Esophagus (tissue), 2 donors: ENCODE measurements at regions not wholly inside any gene's neighbourhood (a gene's known extent, or its start where the extent isn't known, plus 50 kb on each side); places are given as distances from the start of the nearest gene placed in this dataset.

ENCODE experiments used
- H3K27ac ChIP-seq, 2 donors: one replicate each; pipeline ENCODE4 v1.5.1; 2013; ENCODE audit warnings: low read depth in 2 of 2, mild to moderate bottlenecking in 2 of 2, inconsistent platforms in 1 of 2, low read length in 1 of 2, moderate library complexity in 1 of 2
- H3K27me3 ChIP-seq, 2 donors: one replicate each; pipeline ENCODE4 v1.6.1; 2013; ENCODE audit warnings: low read length in 2 of 2, control low read depth in 1 of 2, mild to moderate bottlenecking in 1 of 2; ENCODE audit not compliant: insufficient read depth in 2 of 2, control insufficient read depth in 1 of 2
- H3K36me3 ChIP-seq, 2 donors: one replicate each; pipeline ENCODE4 v1.6.1; 2013; ENCODE audit warnings: low read length in 1 of 2; ENCODE audit not compliant: control insufficient read depth in 2 of 2, insufficient read depth in 2 of 2
- H3K4me1 ChIP-seq, 2 donors: one replicate each; pipeline ENCODE4 v1.6.1; 2013; ENCODE audit warnings: low read length in 1 of 2; ENCODE audit not compliant: control insufficient read depth in 2 of 2, insufficient read depth in 2 of 2
- H3K4me3 ChIP-seq, 2 donors: one replicate each; pipeline ENCODE4 v1.5.1; 2013; ENCODE audit warnings: low read length in 2 of 2, mild to moderate bottlenecking in 2 of 2, low read depth in 1 of 2, moderate library complexity in 1 of 2
- H3K9me3 ChIP-seq, 2 donors: one replicate each; pipeline ENCODE4 v1.6.1; 2013; ENCODE audit warnings: mild to moderate bottlenecking in 2 of 2, low read depth in 1 of 2, low read length in 1 of 2, moderate library complexity in 1 of 2; ENCODE audit not compliant: control insufficient read depth in 2 of 2, insufficient read depth in 1 of 2
- WGBS, 2 donors: extraction: QIAGEN DNeasy Blood & Tissue Kit; methylation state at CpG; one replicate each; pipeline ENCODE4 v1.1.7; 2013; 5-methylcytosine and 5-hydroxymethylcytosine counted together
- donor health status: healthy with polysubstance abuse.
- donor health status: Bipolar disorder and iron deficiency.

DNA sequence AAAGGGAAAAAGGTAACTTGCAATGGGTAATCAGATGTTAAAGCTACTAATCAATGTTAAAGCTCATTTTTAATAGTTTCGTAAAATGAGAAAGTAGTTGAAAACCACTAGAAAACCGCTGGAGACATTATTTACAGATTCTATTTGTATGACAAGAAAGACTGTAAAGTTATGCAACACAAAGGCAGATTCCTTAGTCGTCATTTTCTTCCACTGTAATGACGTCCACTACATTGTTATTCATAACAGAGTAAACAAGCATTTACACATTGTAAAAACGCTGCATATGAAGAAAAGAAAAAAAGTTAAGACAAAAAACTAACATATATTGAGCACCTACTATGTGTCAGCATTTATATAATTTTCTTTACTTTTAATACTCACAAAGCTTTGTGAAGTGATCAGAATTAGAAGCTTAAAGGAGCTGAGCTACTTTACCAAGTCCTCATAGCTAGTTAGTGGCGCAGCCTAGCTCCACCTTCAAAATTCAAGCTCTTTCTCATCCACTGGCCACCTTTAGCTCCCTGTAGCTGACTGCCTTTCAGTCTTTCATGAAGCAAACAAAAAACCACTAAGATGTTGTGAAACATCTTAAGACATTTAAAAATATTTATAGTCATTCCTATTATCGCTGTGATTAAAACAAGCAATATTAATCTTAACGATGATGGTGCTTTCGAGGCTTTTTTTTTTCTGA lies 100.1 kb upstream of the CDIN1 start:
- no peaks in the 10 kb centered on the region for H3K4me1 ChIP-seq
- WGBS, 2 donors, result 66 to 70% methylated on average over 9 of the region's 9 CpGs
- H3K9me3 ChIP-seq, result no peaks in the 10 kb centered on the region
- H3K36me3 ChIP-seq, result no peaks in the 10 kb centered on the region
- no peaks in the 10 kb centered on the region for H3K27me3 ChIP-seq
- no peak overlapping the region for H3K27ac ChIP-seq
- H3K4me3 ChIP-seq, result no peak overlapping the region

DNA sequence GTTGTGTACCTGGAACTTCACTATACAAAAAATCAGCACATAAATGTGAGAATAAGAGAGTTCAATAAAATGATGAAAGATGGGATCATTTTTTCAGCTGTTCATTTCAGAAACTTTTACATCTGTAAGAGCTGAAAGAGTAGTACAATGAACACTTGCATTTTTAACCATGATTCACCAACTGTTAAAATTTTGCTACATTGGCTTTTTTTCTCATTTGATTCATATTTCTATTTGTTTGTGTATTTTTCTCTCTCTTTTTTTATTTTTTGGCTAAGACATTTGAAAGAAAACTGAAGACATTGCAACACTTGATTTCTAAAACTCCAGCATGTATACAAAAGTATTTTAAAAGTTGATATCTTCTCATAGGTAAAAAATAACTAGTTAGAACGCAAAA lies 98.3 kb upstream of the CDIN1 start:
- WGBS, 2 donors, result 88 to 97% methylated on average over 1 of the region's 1 CpG
- H3K36me3 ChIP-seq, result no peaks in the 10 kb centered on the region
- no peak overlapping the region for H3K27ac ChIP-seq
- no peaks in the 10 kb centered on the region for H3K27me3 ChIP-seq
- no peaks in the 10 kb centered on the region for H3K9me3 ChIP-seq
- no peak overlapping the region for H3K4me3 ChIP-seq
- H3K4me1 ChIP-seq, result no peaks in the 10 kb centered on the region

DNA sequence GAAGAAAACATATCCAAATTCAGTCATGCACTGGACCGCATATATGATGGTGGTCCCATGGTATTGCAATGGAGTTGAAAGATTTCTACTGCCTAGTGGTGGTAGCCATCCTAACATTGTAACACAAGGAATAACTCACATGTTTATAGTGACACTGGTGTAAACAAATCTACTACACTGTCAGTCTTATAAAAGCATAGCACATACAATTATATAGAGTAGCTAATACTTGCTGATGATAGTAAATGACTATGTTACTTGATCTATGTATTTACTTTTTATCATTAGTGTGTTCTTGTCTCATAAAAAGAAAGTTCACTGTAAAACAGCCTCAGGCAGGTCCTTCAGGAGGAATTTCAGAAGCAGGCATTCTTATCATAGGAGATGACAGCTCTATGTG lies 96.0 kb upstream of the CDIN1 start:
- Histone ChIP-seq H3K4me1 (no peaks in the 10 kb centered on the region), H3K36me3 (no peaks in the 10 kb centered on the region), H3K27me3 (no peaks in the 10 kb centered on the region), H3K9me3 (no peaks in the 10 kb centered on the region), H3K27ac (no peak overlapping the region), H3K4me3 (no peak overlapping the region)
- 96 to 98% methylated on average over 1 of the region's 1 CpG for WGBS, 2 donors

DNA sequence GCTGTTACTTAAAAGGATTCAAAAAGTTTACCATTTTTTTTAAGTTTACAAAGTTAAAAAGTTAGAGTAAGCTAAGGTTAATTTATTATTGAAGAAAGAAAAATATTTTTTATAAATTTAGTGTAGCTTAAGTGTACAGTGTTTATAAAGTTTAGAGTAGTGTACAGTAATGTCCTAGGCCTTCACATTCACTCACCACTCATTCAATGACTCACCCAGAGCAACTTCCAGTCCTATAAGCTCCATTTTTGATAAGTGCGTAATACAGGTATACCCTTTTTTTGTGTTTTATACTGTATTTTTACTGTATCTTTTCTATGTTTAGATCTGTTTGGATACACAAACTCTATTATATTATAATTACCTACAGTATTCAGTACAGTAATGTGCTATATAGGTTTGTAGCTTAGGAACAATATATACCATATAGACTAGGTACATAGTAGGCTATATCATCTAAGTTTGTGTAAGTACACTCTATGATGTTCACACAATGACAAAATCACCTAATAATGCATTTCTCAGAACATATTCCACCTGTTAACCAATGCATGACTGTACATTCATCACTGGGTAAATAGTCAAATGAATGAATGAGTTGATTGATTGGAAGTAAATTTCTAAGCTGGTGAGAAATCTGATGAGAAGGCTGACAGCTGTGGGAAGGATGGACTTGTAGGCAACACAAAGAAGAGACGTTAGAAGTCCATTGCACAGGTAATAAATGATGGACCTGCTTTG lies 95.2 kb upstream of the CDIN1 start:
- no peaks in the 10 kb centered on the region for H3K9me3 ChIP-seq
- H3K27ac ChIP-seq, result no peak overlapping the region
- H3K4me1 ChIP-seq, result no peaks in the 10 kb centered on the region
- no peaks in the 10 kb centered on the region for H3K27me3 ChIP-seq
- 60 to 85% methylated on average over 2 of the region's 2 CpGs for whole genome bisulfite sequencing, 2 donors
- H3K4me3 ChIP-seq, result no peak overlapping the region
- H3K36me3 ChIP-seq, result no peaks in the 10 kb centered on the region

DNA sequence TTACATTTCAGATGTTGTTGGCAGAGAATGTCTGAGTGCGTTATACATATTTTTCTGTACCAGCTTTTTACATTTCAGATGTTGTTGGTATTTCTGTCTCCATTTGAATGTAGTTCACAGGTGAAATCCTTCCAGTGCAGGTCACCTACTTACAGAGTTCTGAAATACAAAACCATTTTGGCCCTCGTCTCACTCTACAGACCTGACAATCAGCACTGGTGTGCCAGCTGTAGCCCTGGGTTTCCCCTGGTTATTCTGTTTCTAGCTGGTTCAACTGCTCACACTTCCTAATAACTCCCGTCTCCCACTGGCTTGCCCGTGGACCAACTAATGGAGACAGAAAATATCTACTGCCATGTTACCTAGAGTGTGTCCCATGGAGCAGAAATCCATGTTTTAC lies 87.5 kb upstream of the CDIN1 start:
- Histone ChIP-seq H3K9me3 (no peaks in the 10 kb centered on the region), H3K4me1 (no peaks in the 10 kb centered on the region), H3K4me3 (no peak overlapping the region), H3K27me3 (no peaks in the 10 kb centered on the region), H3K36me3 (no peaks in the 10 kb centered on the region), H3K27ac (no peak overlapping the region)
- 70 to 86% methylated on average over 4 of the region's 4 CpGs for WGBS, 2 donors

DNA sequence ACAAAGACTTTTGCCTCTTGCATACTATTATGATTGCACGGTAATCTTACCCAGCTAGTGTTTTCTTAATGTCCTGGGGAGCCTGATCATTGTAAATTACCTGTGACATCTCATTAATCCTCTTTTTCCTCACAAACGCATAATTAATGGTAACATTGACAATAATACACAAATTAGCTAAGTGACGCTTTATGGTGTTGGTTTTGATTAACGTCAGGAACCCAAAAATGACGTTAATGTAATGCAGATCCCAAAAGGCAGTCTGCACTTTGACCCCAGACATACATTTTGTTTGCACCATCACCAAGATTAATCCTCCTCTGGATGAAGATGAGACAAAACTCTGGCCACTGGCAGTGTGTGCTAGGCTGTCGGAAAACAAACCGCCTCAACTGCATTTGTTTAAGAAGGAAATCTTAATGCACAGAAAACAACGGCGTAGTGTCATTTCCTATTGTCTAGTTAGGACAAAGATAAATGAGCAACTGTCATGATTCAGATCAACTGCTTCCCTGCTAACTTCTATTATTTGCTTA lies 83.9 kb upstream of the CDIN1 start:
- WGBS, 2 donors, result 62 to 72% methylated on average over 9 of the region's 9 CpGs
- Histone ChIP-seq H3K4me1 (no peaks in the 10 kb centered on the region), H3K36me3 (no peaks in the 10 kb centered on the region), H3K4me3 (no peak overlapping the region), H3K27ac (no peak overlapping the region), H3K27me3 (no peaks in the 10 kb centered on the region), H3K9me3 (no peaks in the 10 kb centered on the region)

DNA sequence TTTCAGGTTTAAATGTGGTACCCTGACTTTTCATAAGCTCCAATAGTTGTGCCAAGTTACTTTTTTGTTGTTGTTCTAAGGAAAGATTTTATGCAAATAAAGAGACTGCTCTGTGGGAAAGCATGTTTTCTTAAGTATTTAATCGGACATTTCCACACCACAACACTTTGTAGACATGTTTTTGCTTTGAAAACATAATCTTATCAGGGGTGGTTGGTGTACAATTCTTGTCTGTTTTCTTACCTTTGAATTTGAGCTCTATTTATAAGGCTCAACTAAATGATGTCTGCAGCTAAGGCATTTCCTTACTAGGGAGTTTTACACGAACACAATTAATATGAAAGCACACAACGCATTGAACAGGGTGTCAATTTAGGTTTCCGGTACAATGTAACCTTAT lies 81.5 kb upstream of the CDIN1 start:
- Histone ChIP-seq H3K4me1 (no peaks in the 10 kb centered on the region), H3K9me3 (no peaks in the 10 kb centered on the region), H3K36me3 (no peaks in the 10 kb centered on the region), H3K4me3 (no peak overlapping the region), H3K27ac (no peak overlapping the region), H3K27me3 (no peaks in the 10 kb centered on the region)
- 55 to 64% methylated on average over 4 of the region's 4 CpGs for WGBS, 2 donors

DNA sequence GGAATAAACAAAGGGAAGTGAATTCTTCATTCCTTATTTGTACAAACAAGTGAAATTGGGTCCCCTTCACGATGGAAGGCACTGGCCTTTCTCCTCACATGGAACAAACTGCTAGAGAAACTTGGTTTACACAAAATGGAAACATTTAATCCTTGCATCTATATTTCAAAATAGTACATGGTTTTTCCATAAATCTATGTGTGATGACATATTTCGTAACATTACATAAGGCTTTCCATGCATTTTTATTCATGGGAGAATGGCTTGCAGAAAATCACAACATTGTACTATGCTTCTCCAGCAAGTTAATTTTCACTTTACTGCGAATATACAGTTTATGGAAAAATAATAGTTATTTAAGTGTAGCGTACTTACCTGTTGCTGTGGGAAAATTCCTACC lies 81.0 kb upstream of the CDIN1 start:
- WGBS, 2 donors, result 77% methylated on average over 4 of the region's 4 CpGs
- Histone ChIP-seq H3K9me3 (no peaks in the 10 kb centered on the region), H3K4me3 (no peak overlapping the region), H3K27ac (no peak overlapping the region), H3K27me3 (no peaks in the 10 kb centered on the region), H3K4me1 (no peaks in the 10 kb centered on the region), H3K36me3 (no peaks in the 10 kb centered on the region)

DNA sequence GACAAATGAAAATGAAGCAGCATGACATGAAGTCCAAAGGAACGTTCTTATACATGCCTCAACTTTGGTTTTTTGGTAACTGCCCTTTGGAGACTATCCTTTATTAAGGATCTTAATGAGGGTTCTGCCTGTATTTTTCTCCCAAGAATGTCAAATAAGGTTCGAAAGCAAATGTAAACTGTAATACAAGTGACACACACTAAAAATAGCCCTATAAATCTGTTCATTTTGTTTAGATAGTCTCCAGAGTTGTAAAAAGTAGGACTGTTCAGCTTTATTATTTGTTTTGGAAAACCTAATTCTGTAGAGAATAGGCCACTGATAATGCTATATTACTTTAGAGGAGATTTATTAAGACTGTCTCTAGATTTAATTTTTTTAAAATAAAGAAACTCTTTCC lies 80.5 kb upstream of the CDIN1 start:
- no peak overlapping the region for H3K27ac ChIP-seq
- WGBS, 2 donors, result 55 to 65% methylated on average over 2 of the region's 2 CpGs
- no peaks in the 10 kb centered on the region for H3K4me1 ChIP-seq
- no peak overlapping the region for H3K4me3 ChIP-seq
- H3K27me3 ChIP-seq, result no peaks in the 10 kb centered on the region
- no peaks in the 10 kb centered on the region for H3K9me3 ChIP-seq
- H3K36me3 ChIP-seq, result no peaks in the 10 kb centered on the region
